ENCODE measurements at regions not wholly inside any gene's neighbourhood (a gene's known extent, or its start where the extent isn't known, plus 50 kb on each side); places are given as distances from the start of the nearest gene placed in this dataset.

DNA sequence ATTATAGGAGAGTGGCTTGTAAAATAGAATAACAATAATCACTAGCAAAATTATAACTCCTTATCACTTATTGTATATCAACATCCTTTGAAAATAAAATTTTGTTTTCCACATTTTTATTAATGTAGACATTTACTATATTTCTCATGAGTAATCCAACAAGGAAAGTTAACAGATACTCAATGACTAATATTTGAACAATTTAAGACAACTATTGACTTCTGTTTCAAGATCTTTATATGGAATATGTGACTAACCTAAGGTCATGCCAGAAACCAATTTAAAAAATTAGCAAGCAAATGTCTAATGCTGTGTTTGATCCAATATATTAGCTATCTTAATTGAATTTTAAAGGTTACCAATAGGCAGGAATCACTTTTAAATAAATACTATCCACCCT is 638.5 kb upstream of the FLRT2 start:
- TF ChIP-seq, protein P1, sequence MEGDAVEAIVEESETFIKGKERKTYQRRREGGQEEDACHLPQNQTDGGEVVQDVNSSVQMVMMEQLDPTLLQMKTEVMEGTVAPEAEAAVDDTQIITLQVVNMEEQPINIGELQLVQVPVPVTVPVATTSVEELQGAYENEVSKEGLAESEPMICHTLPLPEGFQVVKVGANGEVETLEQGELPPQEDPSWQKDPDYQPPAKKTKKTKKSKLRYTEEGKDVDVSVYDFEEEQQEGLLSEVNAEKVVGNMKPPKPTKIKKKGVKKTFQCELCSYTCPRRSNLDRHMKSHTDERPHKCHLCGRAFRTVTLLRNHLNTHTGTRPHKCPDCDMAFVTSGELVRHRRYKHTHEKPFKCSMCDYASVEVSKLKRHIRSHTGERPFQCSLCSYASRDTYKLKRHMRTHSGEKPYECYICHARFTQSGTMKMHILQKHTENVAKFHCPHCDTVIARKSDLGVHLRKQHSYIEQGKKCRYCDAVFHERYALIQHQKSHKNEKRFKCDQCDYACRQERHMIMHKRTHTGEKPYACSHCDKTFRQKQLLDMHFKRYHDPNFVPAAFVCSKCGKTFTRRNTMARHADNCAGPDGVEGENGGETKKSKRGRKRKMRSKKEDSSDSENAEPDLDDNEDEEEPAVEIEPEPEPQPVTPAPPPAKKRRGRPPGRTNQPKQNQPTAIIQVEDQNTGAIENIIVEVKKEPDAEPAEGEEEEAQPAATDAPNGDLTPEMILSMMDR (conservative IDR thresholded peaks at IDR 0.05; ENCODE audit: low read length), result no peak
- TF ChIP-seq EZH2phosphoT487 (IDR thresholded peaks at IDR 0.05; ENCODE audit: borderline replicate concordance, low read depth, low read length), result no peak

Measured in OCI-LY7 (cell line).